Prostate gland (tissue), 2 donors: ENCODE measurements at regions not wholly inside any gene's neighbourhood (a gene's known extent, or its start where the extent isn't known, plus 50 kb on each side); places are given as distances from the start of the nearest gene placed in this dataset.

Experiments
- DNase-seq: peaks from one replicate; pipeline ENCODE4 v3.0.0-alpha.2; 2019; ENCODE audit warnings: low spot score
- H3K27ac ChIP-seq, 2 donors: fragments of 200-600 bp; sonication (generic); 2 replicates each; pipeline ENCODE4 v1.5.1; 2017 to 2019
- H3K27me3 ChIP-seq: fragments of 200-600 bp; sonication (generic); replicated peaks from 2 replicates; pipeline ENCODE4 v1.5.1; 2019; ENCODE audit not compliant: insufficient read depth
- H3K36me3 ChIP-seq, 2 donors: fragments of 200-600 bp; sonication (generic); 1 replicate in 1 of 2; 2 replicates in 1 of 2; pipeline versions ENCODE4 v1.5.1 to v1.8.1; 2017 to 2019
- H3K4me1 ChIP-seq: fragments of 200-600 bp; sonication (generic); replicated peaks from 2 replicates; pipeline ENCODE4 v1.5.1; 2019
- H3K4me3 ChIP-seq, 2 donors: fragments of 200-600 bp; sonication (generic); 2 replicates each; pipeline ENCODE4 v1.5.1; 2017 to 2019
- H3K9me3 ChIP-seq: fragments of 200-600 bp; sonication (generic); 2 replicates; pipeline ENCODE4 v1.5.1; 2017
- CTCF ChIP-seq, 4 experiments: fragments of 200-600 bp in 2 of 4; fragments of 450-650 bp in 2 of 4; sonication (generic) in 2 of 4; IDR thresholded peaks; 1 replicate in 3 of 4; 2 replicates in 1 of 4; pipeline ENCODE4 v1.5.1; 2016 to 2019; ENCODE audit warnings: antibody characterized with exemption in 4 of 4, mild to moderate bottlenecking in 2 of 4, moderate library complexity in 2 of 4
- POLR2A ChIP-seq: fragments of 450-650 bp; IDR thresholded peaks from one replicate; pipeline ENCODE4 v1.6.1; 2016; ENCODE audit warnings: antibody characterized with exemption, mild to moderate bottlenecking
- POLR2AphosphoS5 ChIP-seq: sonication (generic); formaldehyde crosslinking; IDR thresholded peaks from one replicate; pipeline ENCODE4 v1.6.1; 2017; ENCODE audit warnings: antibody characterized with exemption
- WGBS: methylation state at CpG from one replicate; pipeline ENCODE4 v1.1.5; 2018; 5-methylcytosine and 5-hydroxymethylcytosine counted together
- intact Hi-C: fragments of 100-400 bp; cut with DNase I; formaldehyde crosslinking; loops from one replicate; pipeline ENCODE4 v1.14.2; 2022

GRCh38 chr13:76813891-76814290 is 72.3 kb downstream of the KCTD12 start:
- TF ChIP-seq CTCF (IDR thresholded peaks at IDR 0.05) (no peak), POLR2AphosphoS5 (no peak), POLR2A (no peak)
- H3K36me3 ChIP-seq = no peaks in the 10 kb centered on the region
- intact Hi-C loops = no loop called here
- H3K4me1 ChIP-seq = no peaks in the 10 kb centered on the region
- H3K4me3 ChIP-seq = no peak overlapping the region
- no peaks in the 10 kb centered on the region for H3K9me3 ChIP-seq
- H3K27me3 ChIP-seq = no peaks in the 10 kb centered on the region
- no peak for DNase-seq
- H3K27ac ChIP-seq = no peak overlapping the region

GRCh38 chr13:76813000-76813691 is 73.1 kb downstream of the KCTD12 start:
- Histone ChIP-seq H3K27ac (no peak overlapping the region), H3K27me3 (no peaks in the 10 kb centered on the region), H3K4me1 (no peaks in the 10 kb centered on the region), H3K9me3 (no peaks in the 10 kb centered on the region), H3K4me3 (no peak overlapping the region), H3K36me3 (no peaks in the 10 kb centered on the region)
- TF ChIP-seq CTCF (IDR thresholded peaks at IDR 0.05) = no peak
- TF ChIP-seq POLR2AphosphoS5 = no peak
- TF ChIP-seq POLR2A = no peak
- no peak for DNase-seq
- intact Hi-C loops = no loop called here
- 74% methylated on average over 4 of the region's 4 CpGs for WGBS

GRCh38 chr13:76812206-76812897 is 73.9 kb downstream of the KCTD12 start:
- H3K9me3 ChIP-seq = no peaks in the 10 kb centered on the region
- no peak overlapping the region for H3K27ac ChIP-seq
- H3K4me1 ChIP-seq = no peaks in the 10 kb centered on the region
- no peaks in the 10 kb centered on the region for H3K36me3 ChIP-seq
- H3K27me3 ChIP-seq = no peaks in the 10 kb centered on the region
- 63% methylated on average over 4 of the region's 4 CpGs for WGBS
- DNase-seq = no peak
- TF ChIP-seq POLR2AphosphoS5 (no peak), CTCF (IDR thresholded peaks at IDR 0.05) (no peak), POLR2A (no peak)
- intact Hi-C loops = no loop called here
- H3K4me3 ChIP-seq = no peak overlapping the region

GRCh38 chr13:76809389-76809788 is 76.8 kb downstream of the KCTD12 start:
- TF ChIP-seq POLR2AphosphoS5 = no peak
- no peak for TF ChIP-seq POLR2A
- TF ChIP-seq CTCF (IDR thresholded peaks at IDR 0.05) = no peak
- no peaks in the 10 kb centered on the region for H3K4me1 ChIP-seq
- WGBS = 62% methylated on average over 1 of the region's 1 CpG
- no peak overlapping the region for H3K4me3 ChIP-seq
- no peaks in the 10 kb centered on the region for H3K9me3 ChIP-seq
- no peaks in the 10 kb centered on the region for H3K36me3 ChIP-seq
- no peak overlapping the region for H3K27ac ChIP-seq
- intact Hi-C loops = no loop called here
- no peak for DNase-seq
- H3K27me3 ChIP-seq = no peaks in the 10 kb centered on the region

- no peaks in the 10 kb centered on the region for H3K9me3 ChIP-seq
- no peaks in the 10 kb centered on the region for H3K27me3 ChIP-seq
- DNase-seq = no peak
- no peaks in the 10 kb centered on the region for H3K36me3 ChIP-seq
- TF ChIP-seq POLR2A (no peak), POLR2AphosphoS5 (no peak), CTCF (IDR thresholded peaks at IDR 0.05) (no peak)
- 73% methylated on average over 2 of the region's 2 CpGs for WGBS
- no peak overlapping the region for H3K27ac ChIP-seq
- no peaks in the 10 kb centered on the region for H3K4me1 ChIP-seq
- H3K4me3 ChIP-seq = no peak overlapping the region
- intact Hi-C loops = no loop called here
Observed at GRCh38 chr13:76808927-76809326, 77.3 kb downstream of the KCTD12 start.
